Gastrocnemius medialis (tissue), 4 donors: ENCODE measurements at regions not wholly inside any gene's neighbourhood (a gene's known extent, or its start where the extent isn't known, plus 50 kb on each side); places are given as distances from the start of the nearest gene placed in this dataset.
A peak's percentile ranks its signal among the peaks of the same experiment; 100 is the strongest.
"Not testable (repeated sequence)": the region's sequence is repeated elsewhere in the genome, so short reads cannot be mapped to it uniquely, and the experiment has no call there.

Source experiments
- ATAC-seq, 2 donors: fragments of 150-250 bp; one replicate each; pipeline ENCODE4 v1.9.1; 2016
- DNase-seq, 2 donors: peaks; one replicate each; pipeline ENCODE4 v3.0.0-alpha.2; 2019
- H3K27ac ChIP-seq, 4 donors: fragments of 200-600 bp; sonication (generic); 1 replicate in 1 of 4; 2 replicates in 3 of 4; pipeline ENCODE4 v1.5.1; 2016 to 2018; ENCODE audit warnings: mild to moderate bottlenecking in 2 of 4, moderate library complexity in 1 of 4
- H3K27me3 ChIP-seq, 3 donors: fragments of 200-600 bp; sonication (generic) in 2 of 3; 1 replicate in 1 of 3; 2 replicates in 2 of 3; pipeline versions ENCODE4 v1.5.1 to v1.6.0; 2016 to 2019; ENCODE audit warnings: mild to moderate bottlenecking in 1 of 3, moderate library complexity in 1 of 3
- H3K36me3 ChIP-seq, 2 donors: fragments of 200-600 bp; sonication (generic) in 1 of 2; one replicate each; pipeline ENCODE4 v1.5.1; 2017 to 2018
- H3K4me1 ChIP-seq, 2 donors: fragments of 200-600 bp; sonication (generic) in 1 of 2; one replicate each; pipeline ENCODE4 v1.5.1; 2016 to 2017; ENCODE audit warnings: mild to moderate bottlenecking in 2 of 2
- H3K4me3 ChIP-seq, 4 donors: fragments of 200-600 bp; sonication (generic) in 3 of 4; 1 replicate in 1 of 4; 2 replicates in 3 of 4; pipeline ENCODE4 v1.5.1; 2016 to 2019; ENCODE audit warnings: mild to moderate bottlenecking in 2 of 4
- H3K9me3 ChIP-seq, 3 donors: fragments of 200-600 bp; sonication (generic) in 2 of 3; 1 replicate in 1 of 3; 2 replicates in 2 of 3; pipeline ENCODE4 v1.5.1; 2016 to 2019
- POLR2A ChIP-seq, 2 donors: fragments of 450-650 bp; IDR thresholded peaks; one replicate each; pipeline ENCODE4 v1.6.1; 2017; ENCODE audit warnings: antibody characterized with exemption in 2 of 2, mild to moderate bottlenecking in 2 of 2, moderate library complexity in 2 of 2
- in situ Hi-C, 4 donors: fragments of 200-750 bp; cut with MboI; loops; one replicate each; pipeline versions ENCODE4 v1.15.0 to v1.8.0; 2017; ENCODE audit warnings: low sequenced_read_pairs in 4 of 4
- intact Hi-C: fragments of 100-400 bp; cut with DNase I; formaldehyde crosslinking; loops from one replicate; pipeline ENCODE4 v1.15.1; 2023; ENCODE audit warnings: low total_unique reads
- TF ChIP-seq, protein P1 (sequence below), 5 experiments: fragments of 450-650 bp in 3 of 5; fragments of 200-600 bp in 2 of 5; sonication (generic) in 2 of 5; IDR thresholded peaks in 4 of 5; conservative IDR thresholded peaks in 1 of 5; 1 replicate in 4 of 5; 2 replicates in 1 of 5; pipeline ENCODE4 v1.5.1; 2016 to 2019; ENCODE audit warnings: antibody characterized with exemption in 5 of 5, mild to moderate bottlenecking in 3 of 5, moderate library complexity in 3 of 5

DNA sequence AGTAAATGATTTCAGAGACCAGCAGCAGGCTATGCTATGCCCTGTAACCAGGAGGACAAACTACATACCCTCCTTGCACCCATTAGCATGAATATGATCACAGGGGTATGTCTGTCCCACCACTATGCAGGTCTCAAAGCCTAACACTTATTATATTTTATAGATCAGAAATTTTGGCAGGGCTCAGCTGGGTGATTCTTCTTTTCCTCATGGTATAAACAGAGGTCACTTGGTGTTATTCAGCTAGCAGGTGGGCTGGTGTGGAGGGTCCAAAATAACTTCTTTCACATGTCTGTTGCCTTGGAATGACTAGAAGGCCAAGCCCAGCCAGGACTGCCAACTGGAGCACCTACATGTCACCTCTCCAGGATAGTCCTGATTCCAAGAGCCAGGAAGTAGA is 252.9 kb downstream of the ARHGAP12 start:
- ATAC-seq: no peak
- no peak for DNase-seq
- Histone ChIP-seq H3K9me3 (peaks cover 0 to 13% (median 2%) of the 10 kb centered on the region in 3 donors), H3K27ac (no peak overlapping the region), H3K36me3 (no peaks in the 10 kb centered on the region), H3K27me3 (no peaks in the 10 kb centered on the region), H3K4me1 (peaks cover 17 to 24% of the 10 kb centered on the region in 2 donors), H3K4me3 (no peak overlapping the region)
- intact Hi-C loops: loop anchor here (5.0 kb wide), 1 partner anchor 53 kb away; no protein-coding TSS in a partner anchor
- no peak for TF ChIP-seq POLR2A (IDR thresholded peaks at IDR 0.05)
- in situ Hi-C loops: no loop called here

DNA sequence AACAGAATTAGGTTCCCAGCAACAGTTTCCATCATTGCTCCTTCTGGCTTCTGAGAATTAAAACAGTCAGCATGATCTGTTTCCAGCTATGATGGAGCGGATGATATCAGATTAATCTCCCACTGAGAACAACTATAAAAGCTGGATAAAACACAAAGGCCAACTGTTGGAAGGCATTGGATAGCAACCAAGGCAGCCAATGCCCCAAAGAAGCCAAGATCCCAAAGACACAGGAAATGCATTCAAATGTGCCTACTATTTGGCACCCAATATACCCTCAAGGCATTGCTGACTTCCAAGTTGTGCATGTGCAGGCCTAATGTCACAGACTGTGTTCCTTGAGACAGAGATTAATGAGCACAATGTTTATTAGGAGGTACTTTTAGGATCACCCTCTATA is 259.3 kb downstream of the ARHGAP12 start:
- in situ Hi-C loops: no loop called here
- H3K27ac ChIP-seq: no peak overlapping the region
- ATAC-seq: no peak

DNA sequence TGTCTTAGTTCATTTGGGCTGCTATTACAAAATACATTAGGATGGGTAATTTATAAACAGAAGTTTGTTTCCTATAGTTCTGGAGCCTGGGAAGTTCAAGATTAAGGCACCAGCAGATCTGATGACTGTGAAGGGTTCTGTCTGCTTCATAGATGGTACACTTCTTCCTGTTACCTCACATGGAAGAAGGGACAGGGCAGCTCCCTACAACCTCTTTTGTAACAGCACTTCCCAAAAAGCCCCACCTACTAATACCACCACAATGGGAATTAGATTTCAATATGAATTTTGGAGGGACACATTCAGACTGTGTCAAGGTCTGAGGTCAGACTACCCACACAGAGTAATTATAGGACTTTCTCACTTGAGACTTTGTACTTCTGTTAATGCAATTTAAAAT is 260.3 kb downstream of the ARHGAP12 start:
- in situ Hi-C loops (no loop called here), intact Hi-C loops (no loop called here)
- Histone ChIP-seq H3K27me3 (no peaks in the 10 kb centered on the region), H3K27ac (no peak overlapping the region), H3K4me3 (no peak overlapping the region), H3K9me3 (no peaks in the 10 kb centered on the region), H3K4me1 (no peaks in the 10 kb centered on the region), H3K36me3 (no peaks in the 10 kb centered on the region)
- no peak for ATAC-seq
- no peak for TF ChIP-seq POLR2A (IDR thresholded peaks at IDR 0.05)
- TF ChIP-seq, protein P1, sequence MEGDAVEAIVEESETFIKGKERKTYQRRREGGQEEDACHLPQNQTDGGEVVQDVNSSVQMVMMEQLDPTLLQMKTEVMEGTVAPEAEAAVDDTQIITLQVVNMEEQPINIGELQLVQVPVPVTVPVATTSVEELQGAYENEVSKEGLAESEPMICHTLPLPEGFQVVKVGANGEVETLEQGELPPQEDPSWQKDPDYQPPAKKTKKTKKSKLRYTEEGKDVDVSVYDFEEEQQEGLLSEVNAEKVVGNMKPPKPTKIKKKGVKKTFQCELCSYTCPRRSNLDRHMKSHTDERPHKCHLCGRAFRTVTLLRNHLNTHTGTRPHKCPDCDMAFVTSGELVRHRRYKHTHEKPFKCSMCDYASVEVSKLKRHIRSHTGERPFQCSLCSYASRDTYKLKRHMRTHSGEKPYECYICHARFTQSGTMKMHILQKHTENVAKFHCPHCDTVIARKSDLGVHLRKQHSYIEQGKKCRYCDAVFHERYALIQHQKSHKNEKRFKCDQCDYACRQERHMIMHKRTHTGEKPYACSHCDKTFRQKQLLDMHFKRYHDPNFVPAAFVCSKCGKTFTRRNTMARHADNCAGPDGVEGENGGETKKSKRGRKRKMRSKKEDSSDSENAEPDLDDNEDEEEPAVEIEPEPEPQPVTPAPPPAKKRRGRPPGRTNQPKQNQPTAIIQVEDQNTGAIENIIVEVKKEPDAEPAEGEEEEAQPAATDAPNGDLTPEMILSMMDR (IDR thresholded peaks at IDR 0.05 in 4 of 5, conservative IDR thresholded peaks at IDR 0.05 in 1 of 5): no peak
- DNase-seq: no peak

More for the DNA sequence above, 259.3 kb downstream of the ARHGAP12 start:
- TF ChIP-seq, protein P1 (IDR thresholded peaks at IDR 0.05 in 4 of 5, conservative IDR thresholded peaks at IDR 0.05 in 1 of 5): no peak
- no peak for TF ChIP-seq POLR2A (IDR thresholded peaks at IDR 0.05)
- Histone ChIP-seq H3K36me3 (no peaks in the 10 kb centered on the region), H3K4me1 (no peaks in the 10 kb centered on the region), H3K9me3 (no peaks in the 10 kb centered on the region), H3K27me3 (no peaks in the 10 kb centered on the region), H3K4me3 (no peak overlapping the region)
- no peak for DNase-seq
- intact Hi-C loops: no loop called here

DNA sequence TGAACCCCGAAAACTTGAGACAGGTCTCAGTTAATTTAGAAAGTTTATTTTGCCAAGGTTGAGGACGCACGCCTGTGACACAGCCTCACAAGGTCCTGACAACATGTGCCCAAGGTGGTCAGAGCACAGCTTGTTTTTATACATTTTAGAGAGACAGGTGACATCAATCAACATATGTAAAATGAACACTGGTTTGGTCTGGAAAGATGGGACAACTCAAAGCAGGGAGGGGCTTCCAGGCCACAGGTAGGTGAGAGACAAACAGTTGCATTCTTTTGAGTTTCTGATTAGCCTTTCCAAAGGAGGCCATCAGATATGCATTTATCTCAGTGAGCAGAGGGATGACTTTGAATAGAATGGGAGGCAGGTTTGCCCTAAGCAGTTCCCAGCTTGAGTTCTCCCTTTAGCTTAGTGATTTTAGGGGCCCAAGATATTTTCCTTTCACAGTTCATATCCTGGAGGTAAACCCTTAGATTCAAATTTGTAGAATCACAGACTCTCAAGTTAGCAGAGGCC is 262.8 kb downstream of the ARHGAP12 start:
- H3K27me3 ChIP-seq, H3K4me3 ChIP-seq, DNase-seq, intact Hi-C loops, H3K4me1 ChIP-seq, H3K9me3 ChIP-seq, ATAC-seq, in situ Hi-C loops, H3K27ac ChIP-seq, H3K36me3 ChIP-seq: not testable (repeated sequence)

DNA sequence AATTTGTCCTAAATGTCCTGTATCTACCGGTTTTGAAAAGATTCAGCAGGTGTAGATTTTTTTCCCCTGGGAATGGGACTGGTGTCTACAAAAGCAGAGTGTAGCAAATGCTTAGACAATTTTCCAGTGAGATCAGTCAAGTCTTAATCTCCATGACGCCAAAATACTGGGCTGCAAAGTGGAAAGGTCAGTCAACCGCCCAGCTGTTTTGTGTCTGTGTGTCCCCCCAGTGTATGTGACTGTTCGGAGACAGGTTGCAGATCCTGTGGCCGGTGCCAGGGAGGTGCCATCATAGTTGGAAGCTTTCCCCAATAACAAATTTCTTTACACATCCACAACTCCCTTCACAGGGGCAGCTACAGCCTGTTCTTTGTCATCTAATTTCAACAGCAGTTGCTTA is 263.8 kb downstream of the ARHGAP12 start:
- Histone ChIP-seq H3K27ac (no peak overlapping the region), H3K9me3 (no peaks in the 10 kb centered on the region), H3K4me1 (no peaks in the 10 kb centered on the region), H3K27me3 (no peaks in the 10 kb centered on the region), H3K36me3 (no peaks in the 10 kb centered on the region), H3K4me3 (no peak overlapping the region)
- peak in 1 of 2 donors; percentile 45 for ATAC-seq
- intact Hi-C loops (no loop called here), in situ Hi-C loops (no loop called here)
- no peak for DNase-seq
- TF ChIP-seq POLR2A (IDR thresholded peaks at IDR 0.05): no peak

DNA sequence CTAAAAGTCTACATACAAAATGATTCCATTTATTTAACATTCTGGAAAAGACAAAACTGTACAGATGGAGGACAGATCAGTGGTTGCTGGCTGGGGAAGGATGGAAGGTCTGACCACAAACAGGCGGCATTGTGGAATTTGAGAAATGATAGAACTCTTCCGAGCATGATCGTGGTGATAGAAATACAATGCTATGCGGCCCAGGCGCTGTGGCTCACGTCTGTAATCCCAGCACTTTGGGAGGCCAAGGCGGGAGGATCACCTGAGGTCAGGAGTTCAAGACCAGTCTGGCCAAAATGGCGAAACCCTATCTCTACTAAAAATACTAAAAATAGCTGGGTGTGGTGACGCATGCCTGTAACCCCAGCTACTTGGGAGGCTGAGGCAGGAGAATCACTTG is 264.6 kb downstream of the ARHGAP12 start:
- H3K27me3 ChIP-seq, intact Hi-C loops, ATAC-seq, H3K4me3 ChIP-seq, H3K9me3 ChIP-seq, H3K4me1 ChIP-seq, H3K36me3 ChIP-seq, in situ Hi-C loops, H3K27ac ChIP-seq, DNase-seq: not testable (repeated sequence)

DNA sequence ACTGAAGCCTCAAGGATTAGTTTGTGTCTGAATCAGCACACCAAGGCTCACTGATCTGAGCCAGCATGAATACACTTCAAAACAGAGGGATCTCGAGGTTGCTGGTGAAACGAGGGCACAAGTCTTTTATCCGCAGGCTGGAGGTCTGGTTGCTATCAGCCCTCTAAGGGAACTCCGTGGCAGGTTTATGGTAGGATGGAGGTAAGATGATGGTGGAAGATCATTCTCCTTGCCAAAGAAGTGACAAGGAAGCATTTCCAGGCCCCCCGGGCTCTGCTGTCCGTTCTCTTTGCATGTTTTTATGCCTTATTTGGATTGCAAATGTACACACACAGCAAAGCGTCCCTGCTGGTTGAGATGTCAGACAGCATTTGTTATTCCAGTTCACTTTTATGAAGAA is 268.3 kb downstream of the ARHGAP12 start:
- no peak for DNase-seq
- no peak for ATAC-seq
- H3K4me3 ChIP-seq: no peak overlapping the region
- no peaks in the 10 kb centered on the region for H3K9me3 ChIP-seq
- TF ChIP-seq, protein P1 (IDR thresholded peaks at IDR 0.05 in 4 of 5, conservative IDR thresholded peaks at IDR 0.05 in 1 of 5): no peak
- TF ChIP-seq POLR2A (IDR thresholded peaks at IDR 0.05): no peak
- H3K4me1 ChIP-seq: no peaks in the 10 kb centered on the region
- intact Hi-C loops (no loop called here), in situ Hi-C loops (no loop called here)
- no peaks in the 10 kb centered on the region for H3K27me3 ChIP-seq
- H3K36me3 ChIP-seq: no peaks in the 10 kb centered on the region
- no peak overlapping the region for H3K27ac ChIP-seq
